22Rv1 (cell line): ENCODE measurements at regions not wholly inside any gene's neighbourhood (a gene's known extent, or its start where the extent isn't known, plus 50 kb on each side); places are given as distances from the start of the nearest gene placed in this dataset.
A peak's percentile ranks its signal among the peaks of the same experiment; 100 is the strongest.

ENCODE experiments used
- H3K27ac ChIP-seq: fragments of 450-650 bp; 2 replicates; pipeline ENCODE4 v1.5.1; 2017
- ZFX ChIP-seq: fragments of 450-650 bp; IDR thresholded peaks from 2 replicates; pipeline ENCODE4 v1.6.1; 2017; ENCODE audit warnings: antibody characterized with exemption, borderline replicate concordance
- TF ChIP-seq, protein P1 (sequence below): fragments of 450-650 bp; IDR thresholded peaks from 2 replicates; pipeline ENCODE4 v1.5.1; 2017; ENCODE audit warnings: mild to moderate bottlenecking

GRCh38 chr3:124386996-124387595 lies 343.2 kb upstream of the UMPS start:
- H3K27ac ChIP-seq: no peak overlapping the region
- TF ChIP-seq, protein P1, sequence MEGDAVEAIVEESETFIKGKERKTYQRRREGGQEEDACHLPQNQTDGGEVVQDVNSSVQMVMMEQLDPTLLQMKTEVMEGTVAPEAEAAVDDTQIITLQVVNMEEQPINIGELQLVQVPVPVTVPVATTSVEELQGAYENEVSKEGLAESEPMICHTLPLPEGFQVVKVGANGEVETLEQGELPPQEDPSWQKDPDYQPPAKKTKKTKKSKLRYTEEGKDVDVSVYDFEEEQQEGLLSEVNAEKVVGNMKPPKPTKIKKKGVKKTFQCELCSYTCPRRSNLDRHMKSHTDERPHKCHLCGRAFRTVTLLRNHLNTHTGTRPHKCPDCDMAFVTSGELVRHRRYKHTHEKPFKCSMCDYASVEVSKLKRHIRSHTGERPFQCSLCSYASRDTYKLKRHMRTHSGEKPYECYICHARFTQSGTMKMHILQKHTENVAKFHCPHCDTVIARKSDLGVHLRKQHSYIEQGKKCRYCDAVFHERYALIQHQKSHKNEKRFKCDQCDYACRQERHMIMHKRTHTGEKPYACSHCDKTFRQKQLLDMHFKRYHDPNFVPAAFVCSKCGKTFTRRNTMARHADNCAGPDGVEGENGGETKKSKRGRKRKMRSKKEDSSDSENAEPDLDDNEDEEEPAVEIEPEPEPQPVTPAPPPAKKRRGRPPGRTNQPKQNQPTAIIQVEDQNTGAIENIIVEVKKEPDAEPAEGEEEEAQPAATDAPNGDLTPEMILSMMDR: no peak
- no peak for TF ChIP-seq ZFX

DNA sequence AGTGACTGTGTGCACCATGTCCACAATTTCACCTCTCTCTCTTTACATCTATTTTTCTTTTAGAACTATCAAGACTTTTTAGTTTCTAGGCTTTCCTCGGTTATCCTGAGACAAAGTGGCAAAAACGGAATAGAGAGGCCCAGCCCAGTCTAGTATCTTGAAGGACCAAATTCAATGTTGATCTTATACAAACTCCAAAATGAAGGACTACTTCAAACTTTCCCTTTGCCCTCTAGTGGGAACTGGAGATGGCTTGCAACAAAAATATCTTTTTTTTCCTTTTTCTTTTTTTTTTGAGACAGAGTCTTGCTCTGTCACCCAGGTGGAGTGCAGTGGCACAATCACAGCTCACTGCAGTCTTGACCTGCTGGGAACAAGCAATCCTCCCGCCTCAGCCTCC lies 338.5 kb upstream of the UMPS start:
- no peak overlapping the region for H3K27ac ChIP-seq
- no peak for TF ChIP-seq ZFX
- TF ChIP-seq, protein P1: peak; percentile 10; the same call in 1 of the 2 replicates

DNA sequence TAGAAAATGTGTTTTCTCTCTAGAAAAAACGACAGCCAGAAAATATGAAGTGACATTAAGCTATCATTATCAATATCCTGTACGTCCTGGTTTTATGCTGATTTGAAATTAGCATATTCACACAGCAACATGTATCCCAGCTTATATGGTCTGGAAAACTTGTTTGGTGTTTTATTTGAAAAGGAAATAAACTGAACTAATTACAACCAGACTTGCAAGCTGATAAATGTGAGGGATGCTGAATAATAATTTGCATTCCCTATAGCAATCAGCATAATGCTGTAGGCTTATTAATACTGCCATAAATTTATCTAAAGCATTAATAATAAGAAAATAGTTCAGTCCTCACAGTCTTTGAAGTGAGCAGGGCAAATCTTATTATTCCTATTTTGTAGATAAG lies 336.9 kb upstream of the UMPS start:
- no peak overlapping the region for H3K27ac ChIP-seq
- TF ChIP-seq, protein P1: no peak
- TF ChIP-seq ZFX: no peak

GRCh38 chr3:124395162-124395561 lies 335.1 kb upstream of the UMPS start:
- TF ChIP-seq ZFX: no peak
- TF ChIP-seq, protein P1: no peak
- no peak overlapping the region for H3K27ac ChIP-seq

GRCh38 chr3:124395584-124396338 lies 334.5 kb upstream of the UMPS start:
- no peak for TF ChIP-seq ZFX
- TF ChIP-seq, protein P1: no peak
- H3K27ac ChIP-seq: no peak overlapping the region

DNA sequence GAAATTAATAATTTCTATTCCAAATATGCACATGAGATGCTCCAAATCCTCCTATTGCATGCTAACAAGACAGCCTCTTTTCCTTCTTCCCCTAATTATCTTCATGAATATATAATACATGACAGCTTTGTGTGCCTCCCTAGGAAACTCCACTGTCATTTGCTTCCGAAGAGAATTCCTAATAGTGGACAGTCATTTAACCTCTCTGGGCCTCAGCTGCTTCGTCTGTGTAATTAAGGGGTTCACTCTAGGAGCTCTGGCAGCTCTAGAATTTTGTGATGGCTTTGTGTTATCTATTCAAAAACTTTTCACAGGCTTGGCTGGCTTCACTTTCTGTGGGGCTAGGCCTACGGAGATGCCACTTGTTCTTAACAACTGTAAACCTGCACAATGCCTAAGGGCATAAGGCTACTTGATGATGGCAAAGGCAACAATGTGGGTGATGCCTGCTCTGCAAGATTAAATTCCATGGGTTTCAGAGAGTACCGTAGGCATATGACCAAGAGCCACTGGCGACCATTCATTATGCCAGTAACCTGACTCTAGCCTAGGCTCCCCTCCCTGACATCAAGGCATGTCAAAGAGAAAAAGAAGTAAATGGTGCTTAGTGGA lies 333.8 kb upstream of the UMPS start:
- TF ChIP-seq ZFX: no peak
- TF ChIP-seq, protein P1: no peak
- H3K27ac ChIP-seq: no peak overlapping the region

GRCh38 chr3:124397088-124397487 lies 333.2 kb upstream of the UMPS start:
- TF ChIP-seq, protein P1: no peak
- no peak for TF ChIP-seq ZFX
- no peak overlapping the region for H3K27ac ChIP-seq
